Left lung (tissue), 4 donors: ENCODE measurements at regions not wholly inside any gene's neighbourhood (a gene's known extent, or its start where the extent isn't known, plus 50 kb on each side); places are given as distances from the start of the nearest gene placed in this dataset.

Source experiments
- ATAC-seq: fragments of 200-7000 bp; cut with Tn5 transposase; one replicate; pipeline ENCODE4 v1.9.1; 2020; ENCODE audit warnings: moderate library complexity
- DNase-seq, 4 donors: peaks; one replicate each; pipeline ENCODE4 v3.0.0-alpha.2; 2013 to 2020
- H3K27ac ChIP-seq, 2 donors: fragments of 200-600 bp; sonication (generic) in 1 of 2; one replicate each; pipeline versions ENCODE4 v1.5.0 to v1.8.0; 2020 to 2021
- H3K27me3 ChIP-seq, 2 donors: fragments of 200-600 bp; sonication (generic) in 1 of 2; one replicate each; pipeline versions ENCODE4 v1.5.0 to v1.8.0; 2020 to 2021
- H3K36me3 ChIP-seq, 2 donors: fragments of 200-600 bp; sonication (generic) in 1 of 2; one replicate each; pipeline versions ENCODE4 v1.5.0 to v1.8.0; 2020 to 2021
- H3K4me1 ChIP-seq, 2 donors: fragments of 200-600 bp; one replicate each; pipeline ENCODE4 v1.8.0; 2021
- H3K4me3 ChIP-seq, 2 donors: fragments of 200-600 bp; sonication (generic) in 1 of 2; one replicate each; pipeline versions ENCODE4 v1.5.0 to v1.8.0; 2020 to 2021; ENCODE audit warnings: mild to moderate bottlenecking in 1 of 2
- H3K9me3 ChIP-seq, 2 donors: fragments of 200-600 bp; sonication (generic) in 1 of 2; one replicate each; pipeline versions ENCODE4 v1.5.0 to v1.8.0; 2020 to 2021
- CTCF ChIP-seq, 2 donors: fragments of 200-600 bp; sonication (generic) in 1 of 2; IDR thresholded peaks; one replicate each; pipeline versions ENCODE4 v1.5.0 to v1.8.0; 2021; ENCODE audit warnings: antibody characterized with exemption in 2 of 2
- intact Hi-C, 2 donors: fragments of 100-400 bp; cut with DNase I; formaldehyde crosslinking; loops; one replicate each; pipeline versions ENCODE4 v1.11.2 to v1.14.2; 2022
- donor health status: DM: no; HTN: yes; CAD: no.
- donor health status: DM: no; HTN: no; CAD: no.

GRCh38 chr13:37392389-37392788 lies 206.2 kb downstream of the POSTN start:
- DNase-seq (no peak), ATAC-seq (no peak)
- no peaks in the 10 kb centered on the region for H3K4me1 ChIP-seq
- no peaks in the 10 kb centered on the region for H3K36me3 ChIP-seq
- no peaks in the 10 kb centered on the region for H3K27me3 ChIP-seq
- TF ChIP-seq CTCF (IDR thresholded peaks at IDR 0.05) = no peak
- no peak overlapping the region for H3K4me3 ChIP-seq
- intact Hi-C loops = no loop called here
- H3K27ac ChIP-seq = no peak overlapping the region
- H3K9me3 ChIP-seq = peaks cover 0 to 17% of the 10 kb centered on the region in 2 donors

- Histone ChIP-seq H3K27me3 (no peaks in the 10 kb centered on the region), H3K4me1 (no peaks in the 10 kb centered on the region), H3K4me3 (no peak overlapping the region), H3K9me3 (peaks cover 0 to 16% of the 10 kb centered on the region in 2 donors), H3K36me3 (no peaks in the 10 kb centered on the region), H3K27ac (no peak overlapping the region)
- intact Hi-C loops = no loop called here
- no peak for TF ChIP-seq CTCF (IDR thresholded peaks at IDR 0.05)
- no peak for DNase-seq
- no peak for ATAC-seq
Measured at GRCh38 chr13:37390735-37391134, 207.8 kb downstream of the POSTN start.

- H3K36me3 ChIP-seq = no peaks in the 10 kb centered on the region
- no peaks in the 10 kb centered on the region for H3K27me3 ChIP-seq
- intact Hi-C loops = no loop called here
- H3K4me1 ChIP-seq = no peaks in the 10 kb centered on the region
- ATAC-seq = no peak
- TF ChIP-seq CTCF (IDR thresholded peaks at IDR 0.05) = no peak
- H3K4me3 ChIP-seq = no peak overlapping the region
- H3K9me3 ChIP-seq = peaks cover 0 to 7% of the 10 kb centered on the region in 2 donors
- H3K27ac ChIP-seq = no peak overlapping the region
- DNase-seq = no peak
Measured at GRCh38 chr13:37385956-37386670, 212.5 kb downstream of the POSTN start.

- TF ChIP-seq CTCF (IDR thresholded peaks at IDR 0.05) = no peak
Measured at GRCh38 chr13:37385248-37385647, 213.3 kb downstream of the POSTN start.

GRCh38 chr13:37383856-37384370 lies 214.7 kb downstream of the POSTN start:
- intact Hi-C loops = no loop called here
- H3K27ac ChIP-seq = no peak overlapping the region
- TF ChIP-seq CTCF (IDR thresholded peaks at IDR 0.05) = no peak
- no peaks in the 10 kb centered on the region for H3K27me3 ChIP-seq
- DNase-seq = no peak
- H3K4me3 ChIP-seq = no peak overlapping the region
- H3K9me3 ChIP-seq = peaks cover 0 to 7% of the 10 kb centered on the region in 2 donors
- H3K4me1 ChIP-seq = no peaks in the 10 kb centered on the region
- ATAC-seq = no peak
- H3K36me3 ChIP-seq = no peaks in the 10 kb centered on the region

More at GRCh38 chr13:37385248-37385647, 213.3 kb downstream of the POSTN start:
- H3K27ac ChIP-seq = no peak overlapping the region
- no peaks in the 10 kb centered on the region for H3K27me3 ChIP-seq
- H3K4me3 ChIP-seq = no peak overlapping the region
- intact Hi-C loops = no loop called here
- no peaks in the 10 kb centered on the region for H3K4me1 ChIP-seq
- DNase-seq (no peak), ATAC-seq (no peak)
- no peaks in the 10 kb centered on the region for H3K36me3 ChIP-seq
- H3K9me3 ChIP-seq = peaks cover 0 to 7% of the 10 kb centered on the region in 2 donors
